ENCODE measurements at regions not wholly inside any gene's neighbourhood (a gene's known extent, or its start where the extent isn't known, plus 50 kb on each side); places are given as distances from the start of the nearest gene placed in this dataset.

GRCh38 chr17:77462553-77463497 lies 322.1 kb downstream of the SEC14L1 start:
- DNase-seq = no peak

DNA sequence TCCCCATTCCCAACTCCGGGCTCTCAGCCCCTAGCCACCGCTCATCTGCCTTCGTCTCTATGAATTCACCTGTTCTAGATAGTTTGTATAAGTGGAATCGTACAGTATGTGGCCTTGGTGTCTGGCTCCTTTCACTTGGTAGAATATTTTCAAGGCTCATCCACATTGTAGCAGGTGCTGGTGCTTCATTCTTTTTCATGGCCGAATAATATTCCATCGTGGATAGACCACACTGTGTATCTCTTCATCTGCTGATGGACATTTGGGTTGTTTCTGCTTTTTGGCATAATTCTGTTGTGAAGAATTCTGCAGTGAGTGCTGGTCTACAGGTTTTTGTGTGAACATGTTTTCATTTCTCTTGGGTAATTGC lies 324.2 kb downstream of the SEC14L1 start:
- no peak for DNase-seq

GRCh38 chr17:77465358-77466041 lies 324.7 kb downstream of the SEC14L1 start:
- DNase-seq = no peak

DNA sequence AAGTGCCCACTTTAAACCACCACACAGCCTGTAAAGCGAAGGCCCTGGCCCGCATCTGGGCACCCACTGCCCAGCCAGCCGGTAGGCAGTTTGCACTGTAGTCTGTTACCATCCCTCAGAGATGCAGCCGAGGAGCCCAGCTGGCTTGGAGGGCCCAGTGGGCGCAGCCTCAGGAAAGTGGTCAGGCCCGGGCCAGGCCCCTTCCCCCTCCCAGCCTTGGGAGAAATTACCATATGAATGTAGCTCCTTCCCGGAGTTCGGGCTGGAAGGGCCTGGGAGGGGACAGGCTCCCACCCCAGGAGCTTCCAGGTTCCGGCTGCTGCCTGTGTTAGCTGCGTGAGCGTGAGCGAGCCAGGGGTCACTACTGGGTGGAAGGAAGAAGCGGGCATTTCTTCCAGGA lies 325.4 kb downstream of the SEC14L1 start:
- DNase-seq = no peak

DNA sequence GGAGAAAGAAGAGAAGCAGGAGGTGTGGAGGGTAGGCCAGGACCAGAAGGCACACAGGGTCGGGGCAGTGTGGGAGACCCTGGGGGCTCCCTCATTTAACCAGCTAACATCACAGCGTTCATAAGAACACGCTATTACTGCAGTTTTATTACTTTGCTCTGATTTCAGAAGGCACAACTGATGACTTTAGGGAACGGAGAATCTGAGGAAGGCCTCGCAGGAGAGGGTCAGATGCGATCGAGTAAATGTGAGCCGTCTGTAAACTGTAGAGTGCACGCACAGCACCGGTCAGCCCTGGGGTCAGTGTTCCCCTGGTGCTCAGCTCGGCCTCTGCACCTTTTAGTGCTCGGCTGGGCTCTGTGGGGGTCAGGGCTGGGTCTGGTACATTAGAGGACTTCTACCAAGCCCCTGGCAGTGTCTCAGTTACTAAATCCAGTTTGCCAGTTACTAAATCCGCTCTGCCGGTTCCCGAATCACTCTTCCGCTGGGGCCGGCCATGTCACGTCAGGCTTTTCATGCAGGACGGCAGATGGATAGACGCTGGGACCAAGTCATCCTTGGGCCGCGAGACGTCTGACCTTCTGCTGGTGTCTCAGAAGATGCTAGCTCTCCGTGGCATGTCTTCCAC lies 325.9 kb downstream of the SEC14L1 start:
- peak; percentile 61 for DNase-seq

DNA sequence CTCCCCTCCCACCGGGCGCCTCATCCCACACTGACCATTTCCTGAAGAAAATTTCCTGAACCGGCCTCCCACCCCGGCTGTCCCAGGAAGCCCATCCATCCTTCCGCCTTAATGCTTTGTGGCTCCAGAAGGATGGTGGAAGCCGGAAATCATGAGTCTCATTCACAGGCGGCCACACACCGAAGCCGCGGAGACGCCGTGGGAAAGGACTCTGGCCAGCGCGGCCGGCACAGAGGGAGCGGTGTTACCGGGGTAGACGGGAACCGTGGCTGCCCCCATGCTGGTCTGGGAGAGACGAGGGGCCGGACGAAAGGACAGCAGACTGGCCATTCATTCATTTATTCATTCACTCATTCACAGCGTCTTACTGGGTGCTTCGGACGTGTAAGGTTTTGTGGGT lies 326.8 kb downstream of the SEC14L1 start:
- no peak for DNase-seq

DNA sequence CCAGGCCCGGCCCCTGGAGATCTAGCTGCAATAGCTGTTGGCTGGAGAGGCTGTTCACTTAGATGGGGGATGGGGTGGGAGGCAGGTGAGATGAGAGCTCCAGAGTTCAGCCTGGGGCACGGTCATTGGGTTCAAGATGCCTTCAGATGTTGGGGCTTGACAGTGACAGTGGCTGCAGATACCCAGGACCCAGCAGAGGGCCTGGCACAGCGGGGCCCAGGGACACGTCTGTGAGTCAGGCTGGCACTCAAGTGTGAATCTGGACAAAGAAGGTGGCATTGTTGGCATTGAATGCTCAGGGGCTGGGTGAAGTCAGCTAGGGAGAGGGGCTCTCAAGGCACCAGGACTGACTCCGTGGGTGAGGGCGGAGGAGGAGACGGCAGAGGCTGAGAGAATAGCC lies 328.1 kb downstream of the SEC14L1 start:
- no peak for DNase-seq

- DNase-seq = no peak
Observed at GRCh38 chr17:77470330-77470786, 329.6 kb downstream of the SEC14L1 start.

DNA sequence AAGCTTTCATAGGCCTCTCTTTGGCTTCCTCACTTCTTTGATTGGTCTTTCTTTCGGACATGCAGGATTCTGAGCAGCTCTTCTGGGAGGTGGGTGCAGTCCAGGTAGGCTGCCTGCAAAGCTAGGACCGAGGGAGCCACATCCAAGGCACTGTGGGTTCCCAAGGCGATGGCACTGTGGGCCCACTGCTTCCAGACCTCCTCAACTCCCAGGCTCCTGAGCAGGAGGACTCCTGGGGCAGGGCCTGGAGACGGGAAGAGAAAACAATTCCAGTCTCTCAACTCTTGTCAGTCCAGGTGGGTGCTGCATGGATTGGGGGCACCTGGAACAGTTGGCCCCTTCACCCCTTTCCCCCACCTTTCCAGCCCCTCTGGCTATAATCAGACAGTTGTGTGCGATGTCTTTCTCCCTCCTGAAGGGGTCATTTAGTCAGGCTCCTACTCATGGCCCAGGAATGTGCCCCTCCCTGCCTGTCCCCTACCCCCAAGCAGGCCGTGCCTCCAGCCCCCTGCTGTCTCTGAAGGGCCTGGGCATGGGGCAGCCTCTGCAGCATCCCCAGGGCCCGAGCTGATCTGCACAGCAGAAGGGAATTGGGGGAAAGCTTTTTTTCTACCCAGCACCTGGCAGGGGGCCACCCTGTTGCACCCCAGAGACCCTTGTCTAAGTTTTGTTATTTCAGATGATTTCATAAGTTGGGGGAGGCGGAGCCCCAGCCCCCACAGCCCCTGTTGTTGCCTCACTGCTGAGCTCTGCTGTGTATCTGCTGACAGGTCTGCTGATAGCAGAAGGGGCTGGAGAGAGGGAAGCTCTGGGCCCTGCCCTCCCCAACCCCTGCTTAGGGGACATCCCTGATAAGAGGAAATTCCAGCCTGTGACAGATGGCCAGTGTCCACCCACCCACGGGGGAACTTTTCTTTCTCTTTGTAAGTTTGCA lies 330.3 kb downstream of the SEC14L1 start:
- no peak for DNase-seq

GRCh38 chr17:77471984-77472461 lies 331.3 kb downstream of the SEC14L1 start:
- no peak for DNase-seq

DNA sequence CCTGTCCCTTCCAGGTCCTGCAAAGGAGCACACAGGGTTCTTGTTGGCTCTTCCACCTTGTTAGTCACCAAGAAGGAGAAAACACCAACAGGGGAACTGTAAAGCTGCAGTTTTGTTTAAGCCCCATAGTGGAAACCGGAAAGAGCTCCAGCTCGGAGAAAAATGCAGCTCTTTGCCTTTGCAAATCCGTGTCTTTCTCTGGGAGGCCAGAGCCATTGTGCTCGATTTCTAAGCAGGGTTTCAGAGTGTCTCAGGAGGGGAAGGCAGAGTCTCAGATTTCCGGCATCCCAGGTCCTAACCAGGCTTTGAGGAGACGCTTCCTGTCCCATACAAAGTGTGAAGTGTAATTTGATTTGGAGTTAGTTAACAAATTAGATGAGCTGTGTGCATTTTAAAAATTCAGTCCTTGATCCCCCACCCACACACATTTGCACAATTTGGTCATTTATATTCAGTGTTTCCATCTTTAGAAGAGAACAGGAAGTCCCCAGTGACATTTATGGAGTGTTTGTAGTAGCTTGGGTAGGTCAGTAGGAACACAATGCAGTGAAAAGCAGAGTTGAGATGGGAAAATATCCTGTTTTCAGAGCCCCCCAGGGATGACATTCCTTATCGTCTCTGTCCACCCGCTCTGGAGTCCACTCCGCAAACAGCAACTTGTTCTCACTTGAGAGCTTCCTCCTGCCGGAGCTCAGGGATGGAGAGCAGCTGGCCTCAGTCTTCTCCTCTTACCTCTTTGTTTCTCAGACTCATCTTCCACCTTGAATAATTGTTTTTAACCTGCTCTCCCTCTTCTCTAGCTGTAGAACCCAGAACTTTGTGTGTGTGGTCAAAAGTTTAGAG lies 331.9 kb downstream of the SEC14L1 start:
- no peak for DNase-seq

- DNase-seq = no peak
Observed at GRCh38 chr17:77473615-77474226, 333.0 kb downstream of the SEC14L1 start.

GRCh38 chr17:77474292-77474988 lies 333.7 kb downstream of the SEC14L1 start:
- no peak for DNase-seq

- no peak for DNase-seq
Observed at GRCh38 chr17:77475016-77475976, 334.5 kb downstream of the SEC14L1 start.

DNA sequence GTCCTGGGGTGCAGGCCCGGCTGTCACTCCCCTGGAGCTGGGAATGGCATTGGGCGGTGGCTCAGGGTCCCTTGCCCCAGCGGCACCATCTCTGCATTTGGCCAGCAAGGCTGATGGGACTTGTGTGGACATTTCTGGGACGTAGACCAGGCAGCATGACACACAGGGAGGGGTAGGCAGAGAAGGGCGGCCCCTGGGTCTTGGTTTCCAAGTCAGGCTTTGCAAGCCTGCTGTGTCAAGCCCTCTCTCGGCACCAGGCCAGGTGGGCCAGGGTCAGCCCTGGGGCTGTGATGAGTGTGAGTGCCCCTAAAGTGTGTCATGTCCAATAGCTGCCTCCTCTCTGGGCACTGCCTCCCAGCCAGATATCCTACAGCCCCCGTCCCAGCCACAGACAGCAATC lies 335.2 kb downstream of the SEC14L1 start:
- no peak for DNase-seq

DNA sequence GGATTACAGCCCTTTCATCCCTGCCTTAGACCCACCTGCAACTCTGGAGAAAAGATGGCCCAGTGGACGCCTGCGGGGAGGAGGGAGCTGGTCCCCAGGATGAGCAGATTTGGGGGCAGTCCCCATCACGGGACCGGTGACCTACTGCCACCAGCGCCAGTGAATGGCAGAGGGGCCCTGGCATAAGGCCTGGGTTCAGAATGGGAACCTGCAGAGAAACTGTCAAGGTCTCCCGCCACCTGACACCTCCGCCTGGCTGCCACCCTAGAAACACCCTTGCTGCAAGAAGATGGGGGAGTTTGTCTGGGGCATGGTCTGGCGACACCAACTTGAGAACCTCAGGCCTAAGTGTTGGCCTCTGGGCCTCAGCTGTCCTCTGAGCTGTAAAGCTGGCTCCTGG lies 335.7 kb downstream of the SEC14L1 start:
- DNase-seq = no peak

GRCh38 chr17:77476931-77477805 lies 336.4 kb downstream of the SEC14L1 start:
- no peak for DNase-seq

GRCh38 chr17:77478281-77478680 lies 337.5 kb downstream of the SEC14L1 start:
- DNase-seq = no peak
